GM12872 (cell line): ENCODE measurements at regions not wholly inside any gene's neighbourhood (a gene's known extent, or its start where the extent isn't known, plus 50 kb on each side); places are given as distances from the start of the nearest gene placed in this dataset.

ENCODE experiments used
- TF ChIP-seq, protein P1 (sequence below): IDR thresholded peaks from 3 replicates; pipeline ENCODE4 v1.5.1; 2011; ENCODE audit warnings: low read depth, mild to moderate bottlenecking, low read length, moderate library complexity; ENCODE audit not compliant: insufficient read depth

DNA sequence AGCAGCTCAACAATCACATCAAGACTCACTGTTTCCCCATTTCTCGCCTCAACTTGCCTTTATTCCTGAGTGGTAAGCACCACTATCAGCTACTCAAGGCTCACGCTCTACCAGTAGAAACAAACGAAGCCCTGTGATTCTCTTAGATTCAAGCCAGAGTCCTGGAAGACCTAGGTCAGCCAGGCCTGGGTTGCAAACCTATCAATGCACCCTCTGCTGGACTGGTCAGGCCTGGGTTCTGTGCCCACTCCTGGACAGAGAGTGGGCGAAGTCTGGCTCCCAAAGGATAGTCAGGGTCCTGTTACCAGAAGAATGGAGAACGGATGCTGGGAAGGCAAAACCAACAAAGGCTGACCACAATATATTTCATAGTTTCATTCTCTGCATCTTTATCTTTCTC lies 308.4 kb downstream of the SHQ1 start:
- TF ChIP-seq, protein P1, sequence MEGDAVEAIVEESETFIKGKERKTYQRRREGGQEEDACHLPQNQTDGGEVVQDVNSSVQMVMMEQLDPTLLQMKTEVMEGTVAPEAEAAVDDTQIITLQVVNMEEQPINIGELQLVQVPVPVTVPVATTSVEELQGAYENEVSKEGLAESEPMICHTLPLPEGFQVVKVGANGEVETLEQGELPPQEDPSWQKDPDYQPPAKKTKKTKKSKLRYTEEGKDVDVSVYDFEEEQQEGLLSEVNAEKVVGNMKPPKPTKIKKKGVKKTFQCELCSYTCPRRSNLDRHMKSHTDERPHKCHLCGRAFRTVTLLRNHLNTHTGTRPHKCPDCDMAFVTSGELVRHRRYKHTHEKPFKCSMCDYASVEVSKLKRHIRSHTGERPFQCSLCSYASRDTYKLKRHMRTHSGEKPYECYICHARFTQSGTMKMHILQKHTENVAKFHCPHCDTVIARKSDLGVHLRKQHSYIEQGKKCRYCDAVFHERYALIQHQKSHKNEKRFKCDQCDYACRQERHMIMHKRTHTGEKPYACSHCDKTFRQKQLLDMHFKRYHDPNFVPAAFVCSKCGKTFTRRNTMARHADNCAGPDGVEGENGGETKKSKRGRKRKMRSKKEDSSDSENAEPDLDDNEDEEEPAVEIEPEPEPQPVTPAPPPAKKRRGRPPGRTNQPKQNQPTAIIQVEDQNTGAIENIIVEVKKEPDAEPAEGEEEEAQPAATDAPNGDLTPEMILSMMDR: no peak

- TF ChIP-seq, protein P1: no peak
Measured at GRCh38 chr3:72538070-72538745, 310.0 kb downstream of the SHQ1 start.

DNA sequence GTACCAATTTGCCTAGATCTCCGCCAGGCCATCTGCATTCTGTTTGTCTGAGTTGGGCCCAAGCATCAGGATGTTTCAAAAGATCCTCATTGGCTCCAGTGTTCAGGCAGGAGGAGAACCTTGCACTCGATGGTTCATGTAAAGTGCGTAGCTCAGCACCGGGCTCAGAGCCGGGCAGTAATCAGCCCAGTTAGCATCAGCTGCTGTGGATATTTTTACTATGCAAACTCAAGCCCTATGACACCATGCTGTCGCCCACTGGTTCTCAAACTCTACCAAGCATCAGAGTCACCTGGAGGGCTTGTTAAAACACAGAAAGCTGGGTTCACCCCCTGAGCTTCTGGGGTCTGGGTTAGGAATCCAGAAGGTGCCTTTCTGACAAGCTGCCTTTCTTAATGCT lies 310.8 kb downstream of the SHQ1 start:
- TF ChIP-seq, protein P1: no peak

DNA sequence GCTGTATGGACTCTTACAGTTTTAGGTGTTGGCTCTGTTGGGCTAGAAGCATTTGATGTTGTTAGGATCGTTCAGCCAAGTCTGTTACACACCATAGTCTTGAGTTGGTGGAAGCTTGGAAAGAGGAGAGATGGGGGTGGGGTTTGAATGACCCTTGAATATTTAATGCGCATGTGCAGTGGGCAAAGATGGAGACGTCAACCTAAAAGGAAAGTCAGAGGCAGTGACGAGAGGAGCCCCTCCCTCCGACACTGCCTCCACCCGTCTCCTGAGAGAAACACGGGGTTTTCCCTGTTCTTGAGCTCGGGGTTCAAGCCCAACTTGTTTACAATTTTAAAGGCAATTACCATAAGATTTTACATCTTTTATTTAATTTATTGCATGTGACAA lies 311.4 kb downstream of the SHQ1 start:
- TF ChIP-seq, protein P1: no peak

- TF ChIP-seq, protein P1: no peak
Measured at GRCh38 chr3:72536206-72536877, 311.9 kb downstream of the SHQ1 start.

GRCh38 chr3:72535772-72536171 lies 312.5 kb downstream of the SHQ1 start:
- TF ChIP-seq, protein P1: no peak

DNA sequence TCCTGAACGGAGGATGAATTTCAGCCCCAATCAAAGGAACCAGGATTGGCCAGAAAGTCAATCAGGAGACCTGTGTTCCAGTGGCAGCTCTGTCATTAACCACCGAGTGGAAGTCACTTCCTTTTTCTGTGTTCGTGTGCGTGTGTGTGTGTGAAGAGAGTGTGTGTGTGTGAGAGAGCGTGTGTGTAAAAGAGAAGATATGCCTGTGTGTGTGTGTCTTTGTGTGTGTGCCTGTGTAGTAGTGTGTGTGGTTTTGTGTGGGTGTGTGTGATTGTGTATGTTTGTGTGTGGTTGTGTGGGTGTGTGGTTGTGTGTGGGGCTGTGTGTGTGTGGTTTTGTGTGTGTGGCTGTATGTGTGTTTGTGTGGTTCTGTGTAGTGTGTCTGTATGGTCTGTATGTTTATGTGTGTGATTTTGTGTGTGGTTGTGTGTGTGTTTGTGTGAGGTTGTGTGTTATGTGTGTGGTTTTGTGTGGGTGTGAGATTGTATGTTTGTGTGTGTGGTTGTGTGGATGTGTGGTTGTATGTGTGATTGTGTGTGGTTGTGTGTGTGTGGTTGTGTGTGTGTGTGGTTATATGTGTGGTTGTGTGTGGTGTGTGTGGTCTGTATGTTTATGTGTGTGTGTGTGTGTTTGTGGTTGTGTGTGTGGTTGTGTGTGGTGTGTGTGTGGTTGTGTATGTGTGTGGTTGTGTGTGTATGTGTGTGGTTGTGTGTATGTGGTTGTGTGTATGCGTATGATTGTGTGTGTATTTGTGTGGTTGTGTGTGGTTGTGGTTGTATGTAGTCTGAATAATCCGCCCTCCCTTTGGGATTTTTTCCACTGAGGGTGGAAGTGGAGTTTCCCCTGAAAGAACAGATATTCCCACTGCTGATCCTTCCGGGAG lies 314.4 kb downstream of the SHQ1 start:
- TF ChIP-seq, protein P1: no peak
